ENCODE measurements at regions not wholly inside any gene's neighbourhood (a gene's known extent, or its start where the extent isn't known, plus 50 kb on each side); places are given as distances from the start of the nearest gene placed in this dataset.
"Not testable (repeated sequence)": the region's sequence is repeated elsewhere in the genome, so short reads cannot be mapped to it uniquely, and the experiment has no call there.

- Mint-ChIP-seq H3K9me3 (peaks cover 2% of the 10 kb centered on the region), H3K4me1 (peaks cover 16% of the 10 kb centered on the region), H3K27me3 (peaks cover 4% of the 10 kb centered on the region), H3K36me3 (no peaks in the 10 kb centered on the region), H3K4me3 (no peak overlapping the region), H3K27ac (no peak overlapping the region)
- CTCF ChIA-PET, result interaction anchor here (1.6 kb wide), 1 partner anchor 111 kb away, joined by 3 read pairs; no protein-coding TSS in a partner anchor
- no peak for DNase-seq
Measured at GRCh38 chr3:112765531-112765930, 81.1 kb downstream of the CD200R1L start.

DNA sequence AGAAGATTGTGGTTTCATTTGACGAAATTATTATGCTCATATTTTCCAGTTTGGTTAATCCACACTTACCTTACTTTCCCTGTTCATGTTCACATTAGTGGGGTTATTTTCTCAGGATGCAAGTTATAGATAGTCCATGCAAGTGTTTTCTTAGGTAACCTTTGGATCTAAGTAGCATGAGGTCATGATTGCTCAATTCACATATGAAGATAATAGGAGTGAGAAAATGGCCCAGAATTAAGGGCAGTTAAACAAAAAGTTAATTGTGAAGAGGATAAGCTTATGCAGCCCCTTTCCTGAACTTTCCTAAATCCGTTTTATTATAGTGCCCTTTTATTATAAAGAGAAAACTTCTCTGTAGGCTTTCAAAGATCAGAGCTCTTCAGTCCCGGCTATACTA lies 83.4 kb downstream of the CD200R1L start:
- CTCF ChIA-PET, result no interaction called here
- no peak for DNase-seq
- H3K4me3 Mint-ChIP-seq, result no peak overlapping the region
- H3K9me3 Mint-ChIP-seq, result peaks cover 2% of the 10 kb centered on the region
- peaks cover 7% of the 10 kb centered on the region for H3K4me1 Mint-ChIP-seq
- no peak overlapping the region for H3K27ac Mint-ChIP-seq
- peaks cover 2% of the 10 kb centered on the region for H3K27me3 Mint-ChIP-seq
- H3K36me3 Mint-ChIP-seq, result no peaks in the 10 kb centered on the region

- Mint-ChIP-seq H3K4me1 (peaks cover 7% of the 10 kb centered on the region), H3K27ac (no peak overlapping the region), H3K4me3 (no peak overlapping the region), H3K9me3 (peaks cover 5% of the 10 kb centered on the region), H3K27me3 (no peaks in the 10 kb centered on the region), H3K36me3 (no peaks in the 10 kb centered on the region)
- CTCF ChIA-PET, result interaction anchor here (1.1 kb wide), 1 partner anchor 119 kb away, joined by 4 read pairs; no protein-coding TSS in a partner anchor
- no peak for DNase-seq
Measured at GRCh38 chr3:112761062-112761638, 85.5 kb downstream of the CD200R1L start.

DNA sequence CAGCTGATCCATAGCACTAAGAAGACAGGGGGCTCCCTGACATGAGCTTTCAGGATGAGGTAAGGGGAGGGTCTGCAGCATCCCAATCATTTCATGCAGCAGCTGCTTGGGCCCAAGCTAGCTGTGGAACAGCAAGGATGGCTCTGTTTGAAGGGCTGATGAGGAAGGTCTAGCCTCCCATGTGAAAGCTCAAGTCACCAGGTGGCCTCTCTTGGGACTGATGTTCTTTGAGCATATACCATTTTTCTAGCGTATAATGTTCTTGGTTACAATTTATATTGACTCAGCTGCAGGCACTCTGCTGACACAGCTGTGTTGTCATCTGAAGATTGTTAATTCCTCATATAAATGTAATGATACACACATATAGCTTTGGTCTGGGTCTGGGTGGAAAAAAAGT lies 87.0 kb downstream of the CD200R1L start:
- H3K27me3 Mint-ChIP-seq, result no peaks in the 10 kb centered on the region
- no peak for DNase-seq
- no peak overlapping the region for H3K27ac Mint-ChIP-seq
- H3K36me3 Mint-ChIP-seq, result no peaks in the 10 kb centered on the region
- H3K4me1 Mint-ChIP-seq, result peaks cover 7% of the 10 kb centered on the region
- CTCF ChIA-PET, result interaction anchor here (0.9 to 1.1 kb wide), 2 partner anchors 116 to 117 kb away, joined by 3 to 4 read pairs; no protein-coding TSS in a partner anchor
- peaks cover 5% of the 10 kb centered on the region for H3K9me3 Mint-ChIP-seq
- H3K4me3 Mint-ChIP-seq, result no peak overlapping the region

DNA sequence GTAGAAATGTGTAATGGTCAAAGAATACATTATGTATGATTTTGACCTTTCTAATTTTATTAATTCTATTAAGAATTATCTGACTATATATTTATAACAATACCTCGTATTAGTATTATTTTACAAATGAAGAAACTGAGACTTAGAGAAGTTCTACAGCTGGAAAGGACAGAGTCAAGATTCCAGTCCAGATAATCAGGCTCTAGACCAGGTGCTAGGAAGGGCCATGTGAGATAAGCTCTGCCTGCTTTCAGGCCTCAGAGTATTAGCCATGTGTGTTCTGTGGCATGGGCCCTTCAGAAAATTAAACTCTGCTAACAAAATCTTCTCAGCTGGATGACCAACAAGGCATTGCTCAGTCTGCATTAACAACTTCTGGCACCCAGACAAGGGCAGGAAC lies 87.5 kb downstream of the CD200R1L start:
- DNase-seq, result no peak
- H3K9me3 Mint-ChIP-seq, result peaks cover 8% of the 10 kb centered on the region
- H3K27me3 Mint-ChIP-seq, result no peaks in the 10 kb centered on the region
- H3K4me1 Mint-ChIP-seq, result peaks cover 7% of the 10 kb centered on the region
- CTCF ChIA-PET, result no interaction called here
- no peak overlapping the region for H3K4me3 Mint-ChIP-seq
- H3K36me3 Mint-ChIP-seq, result no peaks in the 10 kb centered on the region
- no peak overlapping the region for H3K27ac Mint-ChIP-seq

DNA sequence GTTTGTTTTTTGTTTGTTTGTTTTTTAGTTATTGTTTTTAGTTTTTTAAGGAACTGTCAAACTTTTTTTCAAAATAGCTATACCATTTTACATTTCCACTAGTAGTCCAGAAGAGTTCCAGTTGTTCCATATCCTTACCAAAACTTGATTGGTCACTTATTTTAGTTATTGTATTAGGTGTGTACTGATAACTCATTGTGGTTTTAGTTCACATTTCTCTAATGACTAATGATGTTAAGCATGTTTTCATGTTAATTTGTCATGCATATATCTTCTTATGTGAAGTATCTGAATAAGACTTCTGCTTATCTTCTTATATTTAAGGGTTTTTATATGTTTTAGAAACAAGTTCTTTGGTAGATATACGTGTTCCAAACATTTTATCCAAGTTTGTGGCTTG lies 89.5 kb downstream of the CD200R1L start:
- Mint-ChIP-seq H3K27ac (no peak overlapping the region), H3K9me3 (peaks cover 8% of the 10 kb centered on the region), H3K36me3 (no peaks in the 10 kb centered on the region), H3K4me1 (peaks cover 7% of the 10 kb centered on the region), H3K4me3 (no peak overlapping the region), H3K27me3 (no peaks in the 10 kb centered on the region)
- no peak for DNase-seq
- CTCF ChIA-PET, result no interaction called here

DNA sequence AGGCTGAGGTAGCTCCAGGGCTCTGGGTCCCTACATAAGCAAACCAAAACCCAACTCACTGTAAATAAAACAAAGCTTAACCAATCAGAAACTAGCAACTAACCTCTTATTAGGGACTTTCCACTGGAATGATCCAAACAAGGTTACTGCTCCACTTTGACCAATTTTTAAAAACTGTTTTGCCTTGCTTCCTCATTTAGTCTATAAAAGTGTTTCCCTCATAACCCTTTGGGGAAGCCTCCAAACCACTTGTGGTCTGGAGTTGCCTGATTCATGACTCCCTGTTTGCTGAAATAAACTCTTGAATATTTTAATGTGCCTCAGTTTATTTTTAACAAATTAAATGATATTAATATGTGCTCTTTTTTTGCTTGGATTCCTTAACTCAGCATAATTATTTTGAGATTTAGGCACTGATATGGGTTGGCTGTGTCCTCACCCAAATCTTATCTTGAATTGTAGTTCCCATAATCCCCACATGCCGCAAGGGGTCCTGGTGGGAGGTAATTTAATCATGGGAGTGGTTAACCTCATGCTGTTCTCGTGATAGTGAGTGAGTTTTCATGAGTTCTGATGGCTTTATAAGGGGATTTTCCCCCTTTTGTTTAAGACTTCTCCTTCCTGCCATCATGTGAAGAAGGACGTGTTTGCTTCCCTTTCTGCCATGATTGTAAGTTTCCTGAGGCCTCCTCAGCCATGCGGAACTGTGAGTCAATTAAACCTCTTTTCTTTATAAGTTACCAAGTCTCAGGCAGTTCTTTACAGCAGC lies 90.6 kb downstream of the CD200R1L start:
- CTCF ChIA-PET, result no interaction called here
- H3K27ac Mint-ChIP-seq, result no peak overlapping the region
- H3K4me3 Mint-ChIP-seq, result no peak overlapping the region

DNA sequence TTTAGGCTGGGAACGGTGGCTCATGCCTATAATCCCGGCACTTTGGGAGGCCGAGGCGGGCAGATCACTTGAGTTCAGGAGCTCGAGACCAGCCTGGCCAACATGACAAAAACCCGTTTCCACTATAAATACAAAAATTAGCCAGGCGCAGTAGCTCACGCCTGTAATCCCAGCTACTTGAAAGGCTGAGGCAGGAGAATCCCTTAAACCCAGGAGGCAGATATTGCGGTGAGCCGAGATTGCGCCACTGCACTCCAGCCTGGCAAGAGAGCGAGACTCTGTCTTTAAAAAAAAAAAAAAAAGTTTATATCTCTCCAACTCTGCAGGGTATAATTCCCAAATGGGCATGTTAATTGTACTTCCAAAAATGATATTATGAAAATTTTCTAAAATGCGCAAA lies 91.6 kb downstream of the CD200R1L start:
- H3K27me3 Mint-ChIP-seq, H3K4me3 Mint-ChIP-seq, H3K4me1 Mint-ChIP-seq, H3K27ac Mint-ChIP-seq, CTCF ChIA-PET, H3K36me3 Mint-ChIP-seq, H3K9me3 Mint-ChIP-seq, DNase-seq: not testable (repeated sequence)

More for the DNA sequence above, 90.6 kb downstream of the CD200R1L start:
- H3K9me3 Mint-ChIP-seq, result peaks cover 8% of the 10 kb centered on the region
- no peak for DNase-seq
- H3K4me1 Mint-ChIP-seq, result no peaks in the 10 kb centered on the region
- peaks cover 5% of the 10 kb centered on the region for H3K27me3 Mint-ChIP-seq
- H3K36me3 Mint-ChIP-seq, result no peaks in the 10 kb centered on the region

DNA sequence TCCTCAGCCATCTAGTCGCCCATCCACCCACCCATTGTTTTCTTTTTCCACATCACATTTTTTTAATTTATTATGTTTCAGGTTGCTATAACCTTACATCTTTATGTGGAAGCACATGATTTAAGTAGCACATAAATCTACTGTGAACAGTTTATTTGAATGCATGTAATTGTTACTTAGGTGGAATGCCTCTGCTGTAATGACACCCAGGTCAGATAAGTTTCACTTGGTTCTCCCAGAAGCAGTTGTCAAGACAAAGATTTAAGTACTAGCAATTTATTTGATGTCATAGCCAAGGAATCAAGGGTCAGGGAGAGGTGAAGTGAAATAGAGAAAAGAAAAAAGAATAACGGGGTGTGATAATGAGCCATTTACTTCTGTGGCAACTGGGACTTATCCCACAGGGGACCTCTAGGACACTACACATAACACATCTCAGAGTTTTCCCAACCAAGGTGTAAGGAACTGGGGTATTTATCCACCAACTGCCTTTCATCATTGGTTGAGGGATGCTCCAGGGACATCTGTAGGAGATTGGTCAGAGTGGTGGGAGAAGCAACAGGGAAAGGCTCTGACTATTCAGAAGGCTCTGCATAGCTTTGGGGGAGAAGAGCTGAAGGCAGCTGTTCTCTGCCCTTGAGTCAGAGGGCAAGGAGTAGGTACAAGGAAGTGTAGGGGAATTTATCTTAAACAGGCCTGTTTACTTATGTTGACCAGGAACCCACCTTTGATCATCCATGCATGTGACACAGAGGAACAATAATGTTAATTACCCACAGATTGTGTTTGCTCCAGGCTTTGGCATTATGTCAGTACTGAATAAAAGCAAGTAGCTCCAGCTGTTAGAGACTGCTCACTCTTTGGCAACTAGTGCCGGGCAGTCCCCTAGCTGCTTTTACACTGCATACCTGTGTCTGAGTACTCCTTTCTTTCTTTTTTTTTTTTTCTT lies 94.8 kb downstream of the CD200R1L start:
- Mint-ChIP-seq H3K9me3 (peaks cover 6% of the 10 kb centered on the region), H3K4me3 (no peak overlapping the region), H3K27me3 (peaks cover 5% of the 10 kb centered on the region), H3K36me3 (no peaks in the 10 kb centered on the region), H3K27ac (no peak overlapping the region), H3K4me1 (peaks cover 3% of the 10 kb centered on the region)
- CTCF ChIA-PET, result no interaction called here
- no peak for DNase-seq

- CTCF ChIA-PET, result no interaction called here
- Mint-ChIP-seq H3K27me3 (peaks cover 5% of the 10 kb centered on the region), H3K4me3 (no peak overlapping the region), H3K9me3 (peaks cover 3% of the 10 kb centered on the region), H3K27ac (no peak overlapping the region), H3K4me1 (peaks cover 3% of the 10 kb centered on the region), H3K36me3 (no peaks in the 10 kb centered on the region)
- DNase-seq, result no peak
Measured at GRCh38 chr3:112751061-112751460, 95.6 kb downstream of the CD200R1L start.

DNA sequence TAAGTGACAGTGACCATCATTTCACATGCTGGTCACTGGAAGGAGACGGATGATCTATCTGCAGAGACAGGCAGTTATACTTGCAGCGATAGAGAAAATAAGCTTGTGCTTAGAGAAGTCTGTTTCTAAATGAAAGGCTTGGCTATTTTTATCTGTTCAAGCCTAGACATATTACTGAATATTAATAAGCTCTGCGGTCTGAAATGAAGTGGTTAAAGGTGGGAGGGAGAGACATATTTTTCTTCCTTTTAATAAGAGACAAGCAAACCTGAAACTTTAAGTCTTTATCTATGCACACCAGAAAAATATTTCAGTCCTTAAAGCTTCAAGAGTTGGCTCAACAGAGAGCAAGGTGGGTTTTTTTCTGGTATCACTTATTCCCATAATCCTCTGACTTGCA lies 99.0 kb downstream of the CD200R1L start:
- no peak overlapping the region for H3K27ac Mint-ChIP-seq
- peaks cover 5% of the 10 kb centered on the region for H3K27me3 Mint-ChIP-seq
- CTCF ChIA-PET, result interaction anchor here (1.2 to 2.3 kb wide), 2 partner anchors 8 to 13 kb away, joined by 3 to 8 read pairs; no protein-coding TSS in a partner anchor
- no peaks in the 10 kb centered on the region for H3K36me3 Mint-ChIP-seq
- no peak for DNase-seq
- no peak overlapping the region for H3K4me3 Mint-ChIP-seq
- H3K9me3 Mint-ChIP-seq, result no peaks in the 10 kb centered on the region
- H3K4me1 Mint-ChIP-seq, result peaks cover 3% of the 10 kb centered on the region

DNA sequence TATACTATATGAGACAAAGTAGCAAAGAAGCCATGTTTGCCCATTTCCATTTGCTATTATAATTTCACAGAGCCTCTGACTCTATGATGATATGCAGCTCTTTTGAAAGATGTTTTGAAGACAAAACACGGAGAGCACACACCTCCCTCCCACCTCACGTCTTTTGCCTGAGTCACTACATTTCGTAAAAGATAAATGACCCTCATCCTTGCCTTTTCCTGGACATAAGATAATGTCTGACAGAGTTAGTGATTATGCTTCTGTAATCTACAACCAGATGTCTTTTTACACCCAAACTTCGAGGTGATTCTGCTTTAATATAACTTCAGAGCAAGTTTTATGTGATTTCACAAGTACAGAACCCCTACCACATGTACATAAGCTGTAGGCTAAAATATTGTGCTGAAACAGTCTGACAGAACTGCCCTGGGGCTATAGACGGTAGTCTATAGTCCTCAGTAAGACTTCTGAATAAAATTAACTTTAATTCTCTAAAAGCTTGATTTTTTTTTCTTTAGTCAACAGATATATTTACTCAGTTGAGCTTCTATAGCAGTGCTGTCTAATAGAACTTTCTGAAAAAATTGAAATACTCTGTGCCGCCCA lies 99.9 kb downstream of the CD200R1L start:
- no peaks in the 10 kb centered on the region for H3K36me3 Mint-ChIP-seq
- CTCF ChIA-PET, result interaction anchor here (2.3 kb wide), 1 partner anchor 12 kb away, joined by 8 read pairs; no protein-coding TSS in a partner anchor
- H3K27ac Mint-ChIP-seq, result no peak overlapping the region
- peaks cover under 1% of the 10 kb centered on the region for H3K27me3 Mint-ChIP-seq
- H3K9me3 Mint-ChIP-seq, result no peaks in the 10 kb centered on the region
- H3K4me3 Mint-ChIP-seq, result no peak overlapping the region
- no peak for DNase-seq
- H3K4me1 Mint-ChIP-seq, result peaks cover 3% of the 10 kb centered on the region

- Mint-ChIP-seq H3K36me3 (peaks cover 3% of the 10 kb centered on the region), H3K27me3 (no peaks in the 10 kb centered on the region), H3K9me3 (no peaks in the 10 kb centered on the region), H3K4me3 (no peak overlapping the region), H3K4me1 (peaks cover 10% of the 10 kb centered on the region), H3K27ac (no peak overlapping the region)
- CTCF ChIA-PET, result interaction anchor here (1.0 to 1.4 kb wide), 2 partner anchors 11 to 103 kb away, joined by 3 to 8 read pairs; no protein-coding TSS in a partner anchor
- no peak for DNase-seq
Measured at GRCh38 chr3:112745567-112746248, 101.0 kb downstream of the CD200R1L start.

Data from activated naive CD4-positive, alpha-beta T cell treated with anti-CD3 and anti-CD28 coated beads, Interleukin-2, amount 10 ng/mL, durations not matched to agents 7 days and 5 days (primary cell).